Fibroblast of lung (primary cell): ENCODE measurements at regions not wholly inside any gene's neighbourhood (a gene's known extent, or its start where the extent isn't known, plus 50 kb on each side); places are given as distances from the start of the nearest gene placed in this dataset.

Experiments used
- DNase-seq, 2 donors: peaks; one replicate each; pipeline versions ENCODE4 v3.0.0 to v3.0.0-alpha.2; 2010; ENCODE audit warnings: low read depth in 2 of 2
- H2AFZ ChIP-seq: 2 replicates; pipeline ENCODE4 v1.5.1; 2012; ENCODE audit warnings: low read length, control low read depth, inconsistent platforms
- H3K27ac ChIP-seq: 2 replicates; pipeline ENCODE4 v1.5.1; 2011; ENCODE audit warnings: low read length, control low read depth; ENCODE audit not compliant: insufficient read depth
- H3K27me3 ChIP-seq: 2 replicates; pipeline ENCODE4 v1.5.1; 2011; ENCODE audit warnings: mild to moderate bottlenecking, low read length; ENCODE audit not compliant: control insufficient read depth, insufficient read depth
- H3K36me3 ChIP-seq: 2 replicates; pipeline ENCODE4 v1.5.1; 2011; ENCODE audit warnings: low read length; ENCODE audit not compliant: control insufficient read depth, insufficient read depth
- H3K4me1 ChIP-seq: 2 replicates; pipeline ENCODE4 v1.5.1; 2011; ENCODE audit warnings: low read length; ENCODE audit not compliant: control insufficient read depth, insufficient read depth; ENCODE audit errors: extremely low read depth
- H3K4me2 ChIP-seq: 2 replicates; pipeline ENCODE4 v1.5.1; 2011; ENCODE audit warnings: low read length, control low read depth; ENCODE audit not compliant: insufficient read depth; ENCODE audit errors: extremely low read depth
- H3K4me3 ChIP-seq, 4 experiments: fragments of 200-600 bp in 1 of 4; sonication (generic) in 1 of 4; replicated peaks in 1 of 4; 2 replicates each; pipeline ENCODE4 v1.5.1; 2011 to 2016; ENCODE audit warnings: low read length in 4 of 4, low read depth in 3 of 4, mild to moderate bottlenecking in 3 of 4, control low read depth in 2 of 4, inconsistent platforms in 1 of 4, mixed read lengths in 1 of 4; ENCODE audit not compliant: insufficient read depth in 1 of 4; ENCODE audit errors: control extremely low read depth in 1 of 4
- H3K79me2 ChIP-seq: 2 replicates; pipeline ENCODE4 v1.5.1; 2012; ENCODE audit warnings: mild to moderate bottlenecking, low read length, inconsistent platforms; ENCODE audit not compliant: control insufficient read depth, insufficient read depth
- H3K9ac ChIP-seq: 2 replicates; pipeline ENCODE4 v1.5.1; 2011; ENCODE audit warnings: mild to moderate bottlenecking, low read length, control low read depth; ENCODE audit not compliant: insufficient read depth
- H3K9me3 ChIP-seq: 2 replicates; pipeline ENCODE4 v1.5.1; 2012; ENCODE audit warnings: low read depth, low read length; ENCODE audit not compliant: control insufficient read depth, insufficient read depth
- H4K20me1 ChIP-seq: 2 replicates; pipeline ENCODE4 v1.5.1; 2011; ENCODE audit warnings: low read length; ENCODE audit not compliant: control insufficient read depth, insufficient read depth; ENCODE audit errors: extremely low read depth
- CTCF ChIP-seq, 2 donors: IDR thresholded peaks in 1 of 2; conservative IDR thresholded peaks in 1 of 2; 1 replicate in 1 of 2; 2 replicates in 1 of 2; pipeline ENCODE4 v1.5.1; 2011 to 2012; ENCODE audit warnings: low read length in 2 of 2, control low read depth in 1 of 2, inconsistent platforms in 1 of 2, low read depth in 1 of 2, mild to moderate bottlenecking in 1 of 2
- EZH2 ChIP-seq: IDR thresholded peaks from 2 replicates; pipeline ENCODE4 v1.5.1; 2012; ENCODE audit warnings: low read length, control low read depth, mild to moderate bottlenecking; ENCODE audit errors: missing control alignments

- Histone ChIP-seq H3K4me3 (no peak overlapping the region), H3K4me2 (no peak overlapping the region), H3K79me2 (no peaks in the 10 kb centered on the region), H3K27ac (no peak overlapping the region), H3K36me3 (no peaks in the 10 kb centered on the region), H3K9ac (no peak overlapping the region), H3K4me1 (no peaks in the 10 kb centered on the region), H2AFZ (no peak overlapping the region), H4K20me1 (no peaks in the 10 kb centered on the region), H3K9me3 (no peaks in the 10 kb centered on the region), H3K27me3 (no peaks in the 10 kb centered on the region)
- no peak for DNase-seq
- no peak for TF ChIP-seq EZH2
- TF ChIP-seq CTCF (conservative IDR thresholded peaks at IDR 0.05 in 1 of 2, IDR thresholded peaks at IDR 0.05 in 1 of 2; ENCODE audit: low read depth in 1 of 2, low read length in 2 of 2): no peak
Measured at GRCh38 chr13:33727297-33728083, 90.5 kb upstream of the RFC3 start.

GRCh38 chr13:33728271-33729037 lies 89.5 kb upstream of the RFC3 start:
- H4K20me1 ChIP-seq: no peaks in the 10 kb centered on the region
- H3K4me1 ChIP-seq: no peaks in the 10 kb centered on the region
- no peaks in the 10 kb centered on the region for H3K79me2 ChIP-seq
- H2AFZ ChIP-seq: no peak overlapping the region
- no peak overlapping the region for H3K4me3 ChIP-seq
- H3K9me3 ChIP-seq: no peaks in the 10 kb centered on the region
- no peak for TF ChIP-seq CTCF (conservative IDR thresholded peaks at IDR 0.05 in 1 of 2, IDR thresholded peaks at IDR 0.05 in 1 of 2; ENCODE audit: low read depth in 1 of 2, low read length in 2 of 2)
- no peak for TF ChIP-seq EZH2
- H3K9ac ChIP-seq: no peak overlapping the region
- H3K27ac ChIP-seq: no peak overlapping the region
- no peak overlapping the region for H3K4me2 ChIP-seq
- DNase-seq: peak in 1 of 2 donors; percentile 8
- H3K36me3 ChIP-seq: no peaks in the 10 kb centered on the region
- no peaks in the 10 kb centered on the region for H3K27me3 ChIP-seq

- no peaks in the 10 kb centered on the region for H3K27me3 ChIP-seq
- H3K27ac ChIP-seq: no peak overlapping the region
- no peak overlapping the region for H2AFZ ChIP-seq
- H3K9ac ChIP-seq: no peak overlapping the region
- no peak overlapping the region for H3K4me2 ChIP-seq
- no peaks in the 10 kb centered on the region for H3K36me3 ChIP-seq
- H3K9me3 ChIP-seq: no peaks in the 10 kb centered on the region
- no peak for DNase-seq
- no peaks in the 10 kb centered on the region for H3K4me1 ChIP-seq
- no peak overlapping the region for H3K4me3 ChIP-seq
- H3K79me2 ChIP-seq: no peaks in the 10 kb centered on the region
- H4K20me1 ChIP-seq: no peaks in the 10 kb centered on the region
- TF ChIP-seq EZH2 (no peak), CTCF (conservative IDR thresholded peaks at IDR 0.05 in 1 of 2, IDR thresholded peaks at IDR 0.05 in 1 of 2; ENCODE audit: low read depth in 1 of 2, low read length in 2 of 2) (no peak)
Measured at GRCh38 chr13:33730147-33730546, 87.8 kb upstream of the RFC3 start.
